ENCODE measurements at regions not wholly inside any gene's neighbourhood (a gene's known extent, or its start where the extent isn't known, plus 50 kb on each side); places are given as distances from the start of the nearest gene placed in this dataset.

DNA sequence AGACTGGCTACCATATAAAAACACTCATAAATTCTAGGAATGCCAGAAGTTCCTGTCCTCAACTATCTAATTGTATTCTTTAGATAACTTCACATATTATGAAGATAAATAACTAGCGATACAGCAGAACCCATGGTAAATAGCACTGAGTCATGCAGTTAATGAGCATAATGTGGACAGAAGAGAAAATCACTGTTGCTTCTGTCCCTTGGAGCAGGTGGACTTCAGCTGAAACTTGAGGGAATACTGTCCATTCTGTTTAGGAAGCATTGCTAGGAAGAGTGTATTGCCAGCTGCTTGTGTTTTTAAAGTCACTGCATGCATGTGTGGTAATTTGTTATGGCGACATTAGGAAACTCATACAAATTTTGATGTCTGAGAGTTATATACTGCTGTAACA is 854.4 kb downstream of the LTN1 start:
- intact Hi-C loops (cut with micrococcal nuclease) = no loop called here
- 0% methylated on average over 2 of the region's 2 CpGs for WGBS (ENCODE audit: insufficient coverage, low coverage, missing lambda C conversion rate)

More for the DNA sequence above, 854.4 kb downstream of the LTN1 start:
- Histone ChIP-seq H4K20me1 (replicated peaks; ENCODE audit: control insufficient read depth, insufficient read depth, low read length) (no peaks in the 10 kb centered on the region), H2AFZ (ENCODE audit: low read depth, low read length) (no peak overlapping the region), H3K79me2 (ENCODE audit: control insufficient read depth, insufficient read depth, low read length) (no peaks in the 10 kb centered on the region), H3K4me2 (ENCODE audit: insufficient read depth, low read length) (no peak overlapping the region), H3K9me3 (replicated peaks; ENCODE audit: control insufficient read depth, insufficient read depth, low read depth, low read length) (no peaks in the 10 kb centered on the region), H3K27ac (ENCODE audit: extremely low read depth, low read depth, low read length) (no peak overlapping the region), H3K9ac (ENCODE audit: insufficient read depth in 1 of 2, low read depth in 2 of 2, low read length in 2 of 2) (no peak overlapping the region), H3K4me1 (replicated peaks in 1 of 2; ENCODE audit: control insufficient read depth in 2 of 2, insufficient read depth in 2 of 2, low read length in 2 of 2) (no peaks in the 10 kb centered on the region), H3K27me3 (ENCODE audit: control insufficient read depth in 2 of 2, insufficient read depth in 2 of 2, low read length in 2 of 2) (no peaks in the 10 kb centered on the region), H3K36me3 (ENCODE audit: control insufficient read depth, insufficient read depth, low read length) (no peaks in the 10 kb centered on the region), H3K9me1 (ENCODE audit: control insufficient read depth, insufficient read depth, low read length) (no peaks in the 10 kb centered on the region), H3K4me3 (no peak overlapping the region)
- ChIA-PET POLR2A (no interaction called here), CTCF (ENCODE audit: low intra/inter-chr PET ratio) (no interaction called here)
- BruUV-seq (replicated peaks) = no TSS peak
- ATAC-seq (no peak), FAIRE-seq (no peak), DNase-seq (ENCODE audit: extremely low read depth in 1 of 4, low spot score in 3 of 4) (no peak)
- in situ Hi-C loops (cut with MboI) = no loop called here
- TF ChIP-seq NFIX (CRISPR knock-in tag; IDR thresholded peaks at IDR 0.05; ENCODE audit: low read depth) (no peak), CHD2 (IDR thresholded peaks at IDR 0.05; ENCODE audit: low read depth, low read length) (no peak), FOXJ3 (CRISPR knock-in tag; IDR thresholded peaks at IDR 0.05) (no peak), KHSRP (IDR thresholded peaks at IDR 0.05) (no peak), NFYB (IDR thresholded peaks at IDR 0.05; ENCODE audit: extremely low read depth, insufficient read length) (no peak), OTX1 (CRISPR knock-in tag; IDR thresholded peaks at IDR 0.05) (no peak), SMAD2 (IDR thresholded peaks at IDR 0.05; ENCODE audit: low read depth, low read length) (no peak), PHF8 (IDR thresholded peaks at IDR 0.05; ENCODE audit: borderline replicate concordance, low read length) (no peak), HDAC2 (IDR thresholded peaks at IDR 0.05) (no peak), EGR1 (conservative IDR thresholded peaks at IDR 0.05) (no peak)
- TF ChIP-seq, protein P1, sequence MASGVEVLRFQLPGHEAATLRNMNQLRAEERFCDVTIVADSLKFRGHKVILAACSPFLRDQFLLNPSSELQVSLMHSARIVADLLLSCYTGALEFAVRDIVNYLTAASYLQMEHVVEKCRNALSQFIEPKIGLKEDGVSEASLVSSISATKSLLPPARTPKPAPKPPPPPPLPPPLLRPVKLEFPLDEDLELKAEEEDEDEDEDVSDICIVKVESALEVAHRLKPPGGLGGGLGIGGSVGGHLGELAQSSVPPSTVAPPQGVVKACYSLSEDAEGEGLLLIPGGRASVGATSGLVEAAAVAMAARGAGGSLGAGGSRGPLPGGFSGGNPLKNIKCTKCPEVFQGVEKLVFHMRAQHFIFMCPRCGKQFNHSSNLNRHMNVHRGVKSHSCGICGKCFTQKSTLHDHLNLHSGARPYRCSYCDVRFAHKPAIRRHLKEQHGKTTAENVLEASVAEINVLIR (CRISPR knock-in tag; IDR thresholded peaks at IDR 0.05) = no peak
- TF ChIP-seq, protein P2, sequence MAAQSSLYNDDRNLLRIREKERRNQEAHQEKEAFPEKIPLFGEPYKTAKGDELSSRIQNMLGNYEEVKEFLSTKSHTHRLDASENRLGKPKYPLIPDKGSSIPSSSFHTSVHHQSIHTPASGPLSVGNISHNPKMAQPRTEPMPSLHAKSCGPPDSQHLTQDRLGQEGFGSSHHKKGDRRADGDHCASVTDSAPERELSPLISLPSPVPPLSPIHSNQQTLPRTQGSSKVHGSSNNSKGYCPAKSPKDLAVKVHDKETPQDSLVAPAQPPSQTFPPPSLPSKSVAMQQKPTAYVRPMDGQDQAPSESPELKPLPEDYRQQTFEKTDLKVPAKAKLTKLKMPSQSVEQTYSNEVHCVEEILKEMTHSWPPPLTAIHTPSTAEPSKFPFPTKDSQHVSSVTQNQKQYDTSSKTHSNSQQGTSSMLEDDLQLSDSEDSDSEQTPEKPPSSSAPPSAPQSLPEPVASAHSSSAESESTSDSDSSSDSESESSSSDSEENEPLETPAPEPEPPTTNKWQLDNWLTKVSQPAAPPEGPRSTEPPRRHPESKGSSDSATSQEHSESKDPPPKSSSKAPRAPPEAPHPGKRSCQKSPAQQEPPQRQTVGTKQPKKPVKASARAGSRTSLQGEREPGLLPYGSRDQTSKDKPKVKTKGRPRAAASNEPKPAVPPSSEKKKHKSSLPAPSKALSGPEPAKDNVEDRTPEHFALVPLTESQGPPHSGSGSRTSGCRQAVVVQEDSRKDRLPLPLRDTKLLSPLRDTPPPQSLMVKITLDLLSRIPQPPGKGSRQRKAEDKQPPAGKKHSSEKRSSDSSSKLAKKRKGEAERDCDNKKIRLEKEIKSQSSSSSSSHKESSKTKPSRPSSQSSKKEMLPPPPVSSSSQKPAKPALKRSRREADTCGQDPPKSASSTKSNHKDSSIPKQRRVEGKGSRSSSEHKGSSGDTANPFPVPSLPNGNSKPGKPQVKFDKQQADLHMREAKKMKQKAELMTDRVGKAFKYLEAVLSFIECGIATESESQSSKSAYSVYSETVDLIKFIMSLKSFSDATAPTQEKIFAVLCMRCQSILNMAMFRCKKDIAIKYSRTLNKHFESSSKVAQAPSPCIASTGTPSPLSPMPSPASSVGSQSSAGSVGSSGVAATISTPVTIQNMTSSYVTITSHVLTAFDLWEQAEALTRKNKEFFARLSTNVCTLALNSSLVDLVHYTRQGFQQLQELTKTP (IDR thresholded peaks at IDR 0.05; ENCODE audit: low read depth in 1 of 2, partially characterized antibody in 2 of 2) = no peak
